HTR-8/SVneo (cell line): ENCODE measurements at regions not wholly inside any gene's neighbourhood (a gene's known extent, or its start where the extent isn't known, plus 50 kb on each side); places are given as distances from the start of the nearest gene placed in this dataset.
"Not testable (repeated sequence)": the region's sequence is repeated elsewhere in the genome, so short reads cannot be mapped to it uniquely, and the experiment has no call there.

ENCODE experiments used
- DNase-seq: peaks from one replicate; pipeline ENCODE4 v3.0.0; 2011; ENCODE audit warnings: low spot score, mixed read lengths; ENCODE audit not compliant: insufficient read length
- FAIRE-seq: peaks from 2 replicates; lab custom pipeline; 2011; peaks lifted over from hg19 to GRCh38; lab: Jason Lieb, UNC

- FAIRE-seq, result no peak
- DNase-seq, result no peak
Measured at GRCh38 chr13:87736849-87737385, 65.7 kb downstream of the SLITRK5 start.

DNA sequence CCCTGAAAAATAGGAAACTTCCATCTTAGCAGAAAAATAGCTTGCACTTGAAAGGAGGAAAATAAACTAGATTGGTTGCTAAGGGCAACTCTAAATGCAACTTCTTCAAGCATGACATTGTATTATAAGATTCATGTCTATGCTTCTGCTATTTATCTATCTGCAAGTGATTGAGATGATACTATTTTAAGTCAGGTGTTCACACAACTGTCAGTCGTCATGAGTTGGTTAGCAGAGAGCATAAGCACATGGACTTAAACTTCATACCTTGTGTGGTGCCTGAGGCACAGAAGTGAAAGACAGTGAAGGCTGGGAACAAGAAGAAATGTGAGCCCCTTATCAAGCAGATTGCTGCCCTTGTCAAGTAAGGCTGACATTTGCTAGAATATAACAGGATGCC is 82.9 kb downstream of the SLITRK5 start:
- no peak for FAIRE-seq
- DNase-seq, result no peak

DNA sequence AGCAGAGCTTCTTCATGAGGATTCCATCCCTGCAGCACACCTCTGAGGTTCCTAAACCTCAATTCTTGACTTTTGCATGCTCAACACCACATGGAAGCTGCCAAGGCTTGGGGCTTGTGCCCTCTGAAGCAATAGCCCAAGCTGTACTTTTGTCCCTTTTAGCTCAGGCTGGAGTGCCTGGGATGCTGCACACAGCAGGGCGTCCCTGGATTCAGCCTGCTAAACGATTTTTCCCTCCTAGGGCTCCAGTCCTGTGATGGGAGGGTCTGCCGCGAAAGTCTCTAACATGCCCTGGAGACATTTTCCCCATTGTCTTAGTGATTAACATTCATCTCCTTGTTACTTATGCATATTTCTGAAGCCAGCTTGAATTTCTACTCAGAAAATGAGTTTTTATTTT is 98.3 kb downstream of the SLITRK5 start:
- FAIRE-seq (no peak), DNase-seq (no peak)

DNA sequence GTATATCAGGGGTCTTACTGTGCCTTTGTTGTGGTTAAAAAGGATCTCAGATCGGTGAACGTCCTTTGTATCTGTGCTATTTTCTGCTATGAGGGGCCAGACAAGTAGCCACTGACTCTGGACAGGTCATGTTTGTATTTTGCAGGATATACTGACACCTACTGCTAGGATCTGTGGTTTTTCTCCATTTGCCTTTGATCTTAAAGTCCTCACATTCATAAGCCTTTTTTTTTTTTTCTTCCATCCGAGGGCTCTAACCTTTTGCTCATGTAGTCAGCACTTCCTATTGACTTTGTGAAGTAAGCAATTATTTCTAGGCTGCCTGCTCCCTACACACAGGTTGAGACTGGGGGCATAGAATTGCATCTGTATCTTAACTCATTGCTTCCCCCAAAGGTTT is 106.2 kb downstream of the SLITRK5 start:
- no peak for DNase-seq
- FAIRE-seq, result no peak

DNA sequence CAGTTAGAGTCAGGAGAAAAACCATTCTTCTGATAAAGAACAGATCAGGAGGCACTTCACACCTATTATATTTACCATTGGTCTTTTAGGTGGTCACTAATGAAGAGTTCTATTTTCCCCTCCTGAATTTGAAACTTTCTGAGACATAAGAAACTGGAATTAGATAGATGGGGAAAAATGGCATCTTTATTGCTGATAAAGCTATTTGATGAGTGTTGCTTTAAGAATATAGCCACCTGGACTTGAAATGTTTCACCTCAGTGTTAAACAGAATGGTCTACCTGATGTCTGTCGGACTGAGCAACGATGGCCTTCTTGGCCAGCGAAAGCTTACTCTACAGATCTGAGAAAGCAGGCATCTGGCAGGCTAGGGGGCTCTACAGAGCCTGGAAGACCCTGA is 107.0 kb downstream of the SLITRK5 start:
- DNase-seq (no peak), FAIRE-seq (no peak)

DNA sequence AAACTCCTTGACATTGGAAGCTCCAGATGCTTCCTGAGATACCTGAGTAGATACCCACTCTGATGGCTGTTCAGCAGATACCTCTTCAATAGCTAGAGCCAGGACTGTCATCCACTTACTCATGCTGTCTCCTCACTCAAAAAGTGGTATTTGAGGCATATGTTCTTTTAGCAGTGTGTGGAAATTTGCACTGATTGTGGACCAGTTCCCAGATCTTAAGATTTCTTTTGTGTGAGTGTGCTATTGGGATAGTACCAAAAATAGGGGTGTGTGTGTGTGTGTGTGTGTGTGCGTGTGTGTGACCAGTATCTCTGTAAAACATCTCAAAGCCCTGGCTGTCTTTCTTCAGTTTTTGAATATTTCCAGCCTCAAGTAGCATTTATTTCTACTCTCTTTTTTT is 108.3 kb downstream of the SLITRK5 start:
- no peak for FAIRE-seq
- no peak for DNase-seq

DNA sequence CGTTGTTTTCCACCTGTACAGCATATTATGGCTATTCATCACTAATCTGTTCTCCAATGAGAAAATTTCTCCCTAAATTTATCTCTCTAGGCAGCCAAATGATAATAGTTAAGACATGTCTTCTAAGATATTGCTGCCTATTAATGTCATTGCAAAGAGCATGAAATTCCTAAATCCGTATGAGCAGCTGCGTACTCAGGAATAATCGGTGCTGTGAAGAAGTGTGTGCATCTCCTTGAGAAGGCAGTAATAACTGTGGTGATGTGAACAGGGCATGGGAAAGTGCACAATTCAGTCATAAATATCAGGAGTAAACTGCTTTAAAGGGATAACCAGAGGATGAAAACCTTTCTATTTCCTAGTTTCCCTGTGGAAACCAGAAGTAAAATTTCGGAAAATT is 112.2 kb downstream of the SLITRK5 start:
- FAIRE-seq, result no peak

DNA sequence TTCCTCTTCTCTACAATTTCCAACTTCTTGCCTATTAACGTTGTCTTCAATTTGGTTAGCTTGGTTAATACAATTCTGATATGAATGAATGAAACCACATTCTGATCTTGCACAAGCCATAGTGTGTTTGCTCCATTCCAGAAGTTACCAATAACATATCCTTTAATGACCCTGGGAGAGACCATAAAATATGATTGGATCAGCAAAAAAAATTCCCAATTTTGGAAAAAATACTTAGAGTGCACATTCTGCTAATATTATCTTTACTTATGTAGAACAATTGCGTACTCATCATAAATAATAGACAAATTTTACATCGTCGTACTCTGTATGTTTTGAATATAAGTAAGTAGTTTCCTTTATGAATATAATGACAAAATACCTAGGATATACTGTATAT is 117.2 kb downstream of the SLITRK5 start:
- FAIRE-seq (no peak), DNase-seq (no peak)

More for the DNA sequence above, 112.2 kb downstream of the SLITRK5 start:
- DNase-seq, result no peak

DNA sequence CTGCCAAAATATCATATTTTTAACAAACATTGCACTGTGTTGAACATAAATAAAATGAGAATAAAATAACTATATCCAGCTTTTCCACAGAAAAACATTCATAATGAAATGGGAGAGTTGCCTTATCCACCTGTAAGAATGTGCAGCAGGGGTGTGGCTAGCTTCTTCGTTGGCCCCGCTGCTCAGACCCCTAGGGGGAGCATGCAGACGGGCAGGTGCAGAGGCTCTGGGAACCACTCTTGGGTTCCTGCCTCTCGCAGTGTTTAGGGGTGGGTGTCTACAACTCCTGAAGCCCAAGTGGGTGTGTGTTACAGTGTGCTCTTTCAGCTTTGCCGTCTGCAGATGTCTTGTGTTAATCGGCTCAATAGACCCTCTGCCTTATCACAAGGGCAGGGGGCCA is 121.7 kb downstream of the SLITRK5 start:
- FAIRE-seq (no peak), DNase-seq (no peak)

DNA sequence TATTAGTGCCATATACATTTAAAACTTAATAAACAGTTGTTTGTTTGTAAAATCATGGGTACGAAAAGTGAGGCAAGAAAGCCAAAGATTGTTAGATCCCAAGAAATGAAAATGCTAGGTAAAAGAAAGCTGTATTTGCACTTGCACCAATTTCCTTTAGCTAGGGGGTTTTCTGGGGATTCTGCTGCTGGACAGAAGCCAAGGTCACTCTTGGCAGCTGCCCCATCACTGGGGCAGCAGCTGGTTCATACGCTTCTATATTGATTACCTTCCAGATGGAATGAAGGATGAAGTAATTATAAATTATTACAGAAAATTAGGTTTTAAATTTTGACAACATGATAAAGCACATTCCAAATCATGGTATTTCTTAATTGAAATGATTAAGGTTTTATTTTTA is 127.4 kb downstream of the SLITRK5 start:
- DNase-seq, result no peak
- no peak for FAIRE-seq

- no peak for DNase-seq
Measured at GRCh38 chr13:87810391-87810801, 139.2 kb downstream of the SLITRK5 start.

DNA sequence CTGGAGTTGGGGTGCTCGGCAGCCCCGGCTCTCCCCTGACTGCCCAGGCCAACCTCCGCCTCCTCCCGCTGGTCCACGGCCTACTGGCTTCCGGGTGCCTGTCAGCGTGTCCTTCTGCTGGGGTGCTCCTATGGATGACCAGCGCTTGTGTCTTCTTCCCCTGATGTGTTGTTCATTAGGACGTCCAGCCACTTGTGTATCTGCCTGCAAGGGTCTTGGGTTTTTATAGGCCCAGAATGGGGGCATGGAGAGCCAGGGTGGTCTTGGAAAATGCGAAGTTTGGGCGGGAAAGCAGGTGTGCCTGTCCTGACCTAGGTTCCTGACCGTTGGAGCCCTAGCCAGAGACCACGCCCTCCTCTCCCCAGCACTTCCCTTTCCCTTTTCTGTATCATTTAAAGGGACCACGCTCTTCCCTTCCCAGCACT is 139.8 kb downstream of the SLITRK5 start:
- FAIRE-seq (no peak), DNase-seq (no peak)

More at GRCh38 chr13:87810391-87810801, 139.2 kb downstream of the SLITRK5 start:
- no peak for FAIRE-seq

DNA sequence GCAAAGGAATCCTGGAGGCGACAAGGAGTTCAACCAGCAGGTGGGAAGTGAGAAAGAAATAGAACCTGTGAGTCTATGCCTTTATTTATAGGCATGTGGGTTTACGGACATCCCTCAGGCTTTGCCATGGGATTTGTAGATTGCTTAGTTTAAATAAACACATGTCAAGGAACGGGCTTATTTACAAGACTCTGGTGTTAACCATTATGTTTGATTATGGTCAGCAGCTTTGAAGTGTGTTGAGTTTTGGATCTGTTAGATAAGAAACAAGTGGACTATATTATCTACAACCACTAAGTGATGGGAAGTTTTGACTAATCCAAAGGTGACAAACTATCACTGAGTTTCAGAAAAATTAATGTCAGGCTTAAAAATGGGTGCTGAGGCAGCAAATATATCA is 143.2 kb downstream of the SLITRK5 start:
- FAIRE-seq (no peak), DNase-seq (no peak)

DNA sequence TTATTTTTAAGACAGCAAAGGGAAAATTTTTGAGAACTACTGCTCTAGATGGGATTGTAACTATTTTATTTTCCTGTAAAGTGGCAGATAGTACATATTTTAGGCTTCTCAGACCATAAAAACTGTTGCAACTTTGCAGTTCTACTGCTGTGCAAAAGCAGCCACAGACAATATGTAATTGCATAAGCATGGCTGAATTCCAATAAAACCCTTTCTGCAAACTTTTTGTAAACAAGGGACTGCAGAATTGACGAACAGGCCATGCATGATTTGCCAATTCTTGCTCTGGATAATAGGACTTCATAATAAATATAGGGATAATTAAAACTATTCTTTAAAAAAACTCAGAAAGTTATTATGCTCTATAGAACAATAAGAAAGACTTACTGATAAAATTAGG is 149.1 kb downstream of the SLITRK5 start:
- DNase-seq, result no peak
- no peak for FAIRE-seq

DNA sequence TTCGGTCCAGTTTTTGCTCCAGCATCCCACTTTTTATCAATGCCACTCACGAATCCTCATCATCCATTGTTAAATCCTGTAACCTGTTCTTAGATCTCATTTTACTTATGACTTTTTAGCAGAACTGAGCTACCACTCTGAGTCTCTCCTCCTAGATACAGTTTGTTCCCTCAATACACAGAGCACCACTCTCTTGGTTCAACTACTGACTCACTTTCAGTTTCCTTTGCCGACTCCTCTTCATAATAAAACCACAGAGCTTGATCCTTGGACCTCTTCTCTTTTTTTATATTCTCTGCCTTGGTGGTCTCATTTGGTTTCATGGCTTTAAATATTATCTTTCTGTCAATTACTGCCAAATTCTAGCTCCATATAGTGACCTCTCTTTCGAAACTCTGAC is 150.3 kb downstream of the SLITRK5 start:
- DNase-seq, result no peak
- no peak for FAIRE-seq

- not testable (repeated sequence) for DNase-seq, FAIRE-seq
Measured at GRCh38 chr13:87826301-87826700, 155.1 kb downstream of the SLITRK5 start.

GRCh38 chr13:87827479-87827878 is 156.3 kb downstream of the SLITRK5 start:
- FAIRE-seq (no peak), DNase-seq (no peak)

- FAIRE-seq (no peak), DNase-seq (no peak)
Measured at GRCh38 chr13:87837522-87837921, 166.4 kb downstream of the SLITRK5 start.

DNA sequence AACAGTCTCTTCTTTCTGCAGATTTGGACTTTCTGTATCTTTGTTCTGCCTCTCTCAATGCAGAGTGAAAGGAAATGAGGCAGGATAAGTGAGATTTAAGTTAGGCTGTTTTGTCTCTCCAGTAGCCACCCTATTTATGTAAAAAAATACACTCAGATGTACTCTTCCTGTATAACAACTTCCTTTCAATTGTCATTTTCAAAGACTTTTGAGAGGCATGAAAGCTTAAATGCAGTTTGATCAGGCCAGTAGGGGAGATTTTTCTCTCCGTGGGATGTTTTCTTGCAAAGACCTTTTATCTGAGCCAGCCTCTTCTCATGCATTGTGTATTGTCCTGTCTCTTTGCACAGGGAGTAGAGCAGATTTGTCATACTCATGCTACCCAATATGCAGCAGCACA is 166.8 kb downstream of the SLITRK5 start:
- FAIRE-seq (no peak), DNase-seq (no peak)

GRCh38 chr13:87851410-87851809 is 180.2 kb downstream of the SLITRK5 start:
- no peak for FAIRE-seq

DNA sequence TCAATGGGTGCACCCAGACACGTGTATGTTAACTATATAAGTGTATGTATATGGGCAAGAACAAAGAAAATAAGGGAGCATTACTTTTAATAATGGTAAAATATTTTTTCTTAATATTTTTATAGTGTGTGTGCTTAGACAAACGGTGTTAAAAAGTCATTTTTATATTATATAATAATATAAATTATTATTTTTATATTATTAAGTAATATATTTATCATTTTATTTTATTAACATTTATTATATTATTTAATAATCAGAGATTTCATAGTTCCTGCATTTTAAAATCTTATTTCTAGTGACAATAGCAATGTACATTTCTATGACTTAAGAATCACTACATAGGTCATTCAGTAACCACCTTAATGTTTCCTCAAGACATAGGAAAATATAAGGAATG is 184.4 kb downstream of the SLITRK5 start:
- no peak for DNase-seq

More at GRCh38 chr13:87851410-87851809, 180.2 kb downstream of the SLITRK5 start:
- DNase-seq, result no peak

GRCh38 chr13:87859261-87859660 is 188.1 kb downstream of the SLITRK5 start:
- no peak for FAIRE-seq
- no peak for DNase-seq

More for the DNA sequence above, 184.4 kb downstream of the SLITRK5 start:
- no peak for FAIRE-seq

DNA sequence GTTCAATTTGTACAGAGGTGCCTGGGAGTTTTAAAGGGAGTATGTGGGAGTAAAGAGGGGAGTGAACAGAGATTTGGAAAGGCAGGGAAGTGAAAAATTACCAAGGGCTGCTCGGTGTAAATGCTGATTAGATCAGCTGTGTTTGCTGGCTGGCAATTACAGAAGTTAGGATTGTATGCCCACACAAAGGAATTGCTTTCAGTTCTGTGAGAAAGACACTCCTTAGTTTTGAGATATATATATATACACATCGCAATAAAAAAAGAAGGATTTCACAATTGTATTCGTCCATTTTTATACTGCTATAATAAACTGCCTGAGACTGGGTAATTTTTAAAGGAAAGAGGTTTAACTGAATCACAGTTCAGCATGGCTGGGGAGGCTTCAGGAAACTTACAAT is 196.3 kb downstream of the SLITRK5 start:
- DNase-seq, result no peak
- FAIRE-seq, result no peak
